IMR-90 (cell line): ENCODE measurements at regions not wholly inside any gene's neighbourhood (a gene's known extent, or its start where the extent isn't known, plus 50 kb on each side); places are given as distances from the start of the nearest gene placed in this dataset.

Source experiments
- ATAC-seq: fragments of 200-7000 bp; cut with Tn5 transposase; 2 replicates; pipeline ENCODE4 v1.9.1; 2020; ENCODE audit warnings: low read depth, mild to moderate bottlenecking, moderate library complexity
- BruUV-seq: library from RNA; stranded (reverse); fragments of 400-500 nt; replicated peaks from 2 replicates; lab custom pipeline; 2021; lab: Mats Ljungman, UMichigan
- CTCF ChIA-PET: fragments of 300-600 bp; formaldehyde crosslinking; extraction: SDS; loops from one replicate; lab custom pipeline; 2021; ENCODE audit warnings: antibody characterized with exemption; lab: Yijun Ruan, JAX
- POLR2A ChIA-PET: fragments of 300-600 bp; sonication (Branson Sonifier 250); formaldehyde crosslinking; loops from one replicate; lab custom pipeline; 2022; ENCODE audit warnings: antibody characterized with exemption; ENCODE audit not compliant: unreplicated experiment; lab: Charles Lee
- DNase-seq: peaks from one replicate; pipeline ENCODE4 v3.0.0; 2013
- H2AFZ ChIP-seq: replicated peaks from 2 replicates; pipeline ENCODE3; 2013; ENCODE audit warnings: low read length, mild to moderate bottlenecking; ENCODE audit not compliant: poor library complexity
- H2AK5ac ChIP-seq: 2 replicates; pipeline ENCODE4 v1.6.1; 2013; ENCODE audit warnings: low read depth, low read length, inconsistent platforms
- H2AK9ac ChIP-seq: replicated peaks from 2 replicates; pipeline ENCODE3; 2013; ENCODE audit warnings: mild to moderate bottlenecking, low read depth, low read length, moderate library complexity; ENCODE audit not compliant: poor library complexity
- H2BK120ac ChIP-seq: 2 replicates; pipeline ENCODE4 v1.6.1; 2013; ENCODE audit warnings: low read depth, low read length, inconsistent platforms
- H2BK15ac ChIP-seq: 3 replicates; pipeline ENCODE4 v1.6.1; 2013; ENCODE audit warnings: low read depth, low read length, inconsistent platforms
- H2BK20ac ChIP-seq: 2 replicates; pipeline ENCODE4 v1.6.1; 2013; ENCODE audit warnings: low read depth, mild to moderate bottlenecking, inconsistent platforms, low read length, moderate library complexity
- H2BK5ac ChIP-seq: 2 replicates; pipeline ENCODE4 v1.6.1; 2013; ENCODE audit warnings: mild to moderate bottlenecking, low read depth, low read length, inconsistent platforms; ENCODE audit not compliant: poor library complexity, severe bottlenecking
- H3K14ac ChIP-seq: replicated peaks from 2 replicates; pipeline ENCODE4 v1.6.1; 2013; ENCODE audit warnings: low read depth, low read length, inconsistent platforms
- H3K18ac ChIP-seq: 2 replicates; pipeline ENCODE4 v1.6.1; 2013; ENCODE audit warnings: low read depth, low read length, control low read depth
- H3K23ac ChIP-seq: 2 replicates; pipeline ENCODE4 v1.6.1; 2013; ENCODE audit warnings: low read depth, low read length, inconsistent platforms
- H3K27ac ChIP-seq: 2 replicates; pipeline ENCODE4 v1.5.1; 2013; ENCODE audit warnings: mild to moderate bottlenecking, control low read depth, low read length; ENCODE audit not compliant: insufficient read depth
- H3K27me3 ChIP-seq: 2 replicates; pipeline ENCODE4 v1.6.1; 2013; ENCODE audit warnings: low read length; ENCODE audit not compliant: control insufficient read depth, insufficient read depth
- H3K36me3 ChIP-seq: 2 replicates; pipeline ENCODE4 v1.6.1; 2013; ENCODE audit warnings: low read length, mixed read lengths; ENCODE audit not compliant: control insufficient read depth, insufficient read depth
- H3K4ac ChIP-seq: 2 replicates; pipeline ENCODE4 v1.6.1; 2013; ENCODE audit warnings: low read depth, low read length, inconsistent platforms
- H3K4me1 ChIP-seq: 2 replicates; pipeline ENCODE4 v1.6.1; 2013; ENCODE audit warnings: low read length, mixed read lengths; ENCODE audit not compliant: control insufficient read depth, insufficient read depth
- H3K4me2 ChIP-seq: 2 replicates; pipeline ENCODE4 v1.6.1; 2013; ENCODE audit warnings: low read depth, mild to moderate bottlenecking, control low read depth, low read length, moderate library complexity
- H3K4me3 ChIP-seq: 2 replicates; pipeline ENCODE4 v1.5.1; 2013; ENCODE audit warnings: low read depth, mild to moderate bottlenecking, control low read depth, low read length, moderate library complexity; ENCODE audit not compliant: insufficient read depth
- H3K56ac ChIP-seq: 2 replicates; pipeline ENCODE4 v1.6.1; 2013; ENCODE audit warnings: low read length, inconsistent platforms; ENCODE audit not compliant: insufficient read depth; ENCODE audit errors: extremely low read depth
- H3K79me1 ChIP-seq, 2 experiments: 2 replicates each; pipeline ENCODE4 v1.6.1; 2013; ENCODE audit warnings: low read length in 2 of 2, inconsistent platforms in 1 of 2, low read depth in 1 of 2
- H3K9ac ChIP-seq: 2 replicates; pipeline ENCODE4 v1.6.1; 2013; ENCODE audit warnings: low read depth, low read length, control low read depth
- H3K9me1 ChIP-seq: 2 replicates; pipeline ENCODE4 v1.6.1; 2013; ENCODE audit warnings: low read length, inconsistent platforms; ENCODE audit not compliant: insufficient read depth
- H3K9me3 ChIP-seq: 2 replicates; pipeline ENCODE4 v1.6.1; 2013; ENCODE audit warnings: low read length; ENCODE audit not compliant: control insufficient read depth, insufficient read depth
- H4K20me1 ChIP-seq: 2 replicates; pipeline ENCODE4 v1.6.1; 2013; ENCODE audit warnings: low read length, inconsistent platforms; ENCODE audit not compliant: insufficient read depth
- H4K5ac ChIP-seq: 2 replicates; pipeline ENCODE4 v1.6.1; 2013; ENCODE audit warnings: mild to moderate bottlenecking, low read depth, low read length, control low read depth
- H4K8ac ChIP-seq, 2 experiments: 2 replicates each; pipeline ENCODE4 v1.6.1; 2013; ENCODE audit warnings: low read depth in 2 of 2, low read length in 2 of 2, control low read depth in 1 of 2, inconsistent platforms in 1 of 2
- H4K91ac ChIP-seq: 2 replicates; pipeline ENCODE4 v1.6.1; 2013; ENCODE audit warnings: low read depth, low read length, inconsistent platforms; ENCODE audit not compliant: insufficient read depth
- ELK1 ChIP-seq: fragments of 150-350 bp; IDR thresholded peaks from 2 replicates; pipeline ENCODE4 v1.6.1; 2016; ENCODE audit warnings: low read depth, mild to moderate bottlenecking, low read length, moderate library complexity, borderline replicate concordance
- MAZ ChIP-seq: IDR thresholded peaks from 2 replicates; pipeline ENCODE4 v1.6.1; 2012; ENCODE audit warnings: low read depth, mild to moderate bottlenecking, low read length, improper control_type of control experiment, moderate library complexity, borderline replicate concordance
- MXI1 ChIP-seq: IDR thresholded peaks from 2 replicates; pipeline ENCODE4 v1.6.1; 2012; ENCODE audit warnings: low read depth, mild to moderate bottlenecking, low read length, moderate library complexity, borderline replicate concordance
- RAD21 ChIP-seq: IDR thresholded peaks from 2 replicates; pipeline ENCODE4 v1.6.1; 2012; ENCODE audit warnings: low read length, improper control_type of control experiment
- RCOR1 ChIP-seq: IDR thresholded peaks from 2 replicates; pipeline ENCODE4 v1.6.1; 2012; ENCODE audit warnings: mild to moderate bottlenecking, low read length, improper control_type of control experiment; ENCODE audit not compliant: insufficient replicate concordance
- SMC3 ChIP-seq: fragments of 150-350 bp; IDR thresholded peaks from 2 replicates; pipeline ENCODE4 v1.6.1; 2016; ENCODE audit warnings: low read depth, mild to moderate bottlenecking, antibody characterized with exemption, low read length, moderate library complexity
- USF2 ChIP-seq: fragments of 150-350 bp; IDR thresholded peaks from 2 replicates; pipeline ENCODE4 v1.6.1; 2017; ENCODE audit warnings: mild to moderate bottlenecking, antibody characterized with exemption, low read length, low read depth
- WGBS, 2 experiments: methylation state at CpG; one replicate each; pipeline versions ENCODE4 v1.1.5 to v1.1.7; 2013; ENCODE audit warnings: missing lambda C conversion rate in 2 of 2; ENCODE audit not compliant: insufficient read length in 1 of 2; ENCODE audit errors: extremely low coverage in 2 of 2; 5-methylcytosine and 5-hydroxymethylcytosine counted together
- dilution Hi-C: fragments of 300-500 bp; cut with HindIII; formaldehyde crosslinking; loops from one replicate; pipeline ENCODE4 v1.14.3; 2018; ENCODE audit warnings: low sequenced_read_pairs; ENCODE audit not compliant: unreplicated experiment
- in situ Hi-C: fragments of 300-500 bp; cut with MboI; formaldehyde crosslinking; loops from 3 replicates; pipeline ENCODE4 v1.14.3; 2019; ENCODE audit warnings: low sequenced_read_pairs, inconsistent platforms, mixed read lengths
- intact Hi-C: fragments of 100-400 bp; cut with micrococcal nuclease; formaldehyde crosslinking; loops from 2 replicates; pipeline ENCODE4 v1.10.0; 2022

- no TSS peak for BruUV-seq
- ChIA-PET CTCF (interaction anchor here (0.6 to 1.1 kb wide), 2 partner anchors 12 to 718 kb away, joined by 3 to 5 read pairs; no protein-coding TSS in a partner anchor), POLR2A (interaction anchor here (0.6 kb wide), 1 partner anchor 270 kb away, joined by 6 read pairs; no protein-coding TSS in a partner anchor)
- Histone ChIP-seq H3K4me1 (peaks cover 8% of the 10 kb centered on the region), H2AFZ (no peak overlapping the region), H3K14ac (no peak overlapping the region), H3K27me3 (no peaks in the 10 kb centered on the region), H3K4me2 (no peak overlapping the region), H2AK9ac (no peak overlapping the region), H3K79me1 (no peaks in the 10 kb centered on the region), H3K23ac (peak overlapping the region; percentile 18; the same call in 1 of the 2 replicates), H2AK5ac (no peak overlapping the region), H3K36me3 (no peaks in the 10 kb centered on the region), H3K9ac (no peak overlapping the region), H2BK5ac (no peak overlapping the region), H3K9me3 (no peaks in the 10 kb centered on the region), H4K20me1 (no peaks in the 10 kb centered on the region), H4K8ac (no peak overlapping the region; a peak in 1 of 4 replicates), H3K56ac (no peak overlapping the region), H3K27ac (peak overlapping the region; percentile 25; the same call in 1 of the 2 replicates), H3K9me1 (peaks cover under 1% of the 10 kb centered on the region; the same call in 1 of the 2 replicates), H3K4ac (no peak overlapping the region; the same call in 1 of the 2 replicates), H3K4me3 (no peak overlapping the region), H2BK120ac (peak overlapping the region; percentile 32; the same call in 1 of the 2 replicates), H2BK20ac (peak overlapping the region; percentile 56; the same call in 1 of the 2 replicates), H4K91ac (peak overlapping the region; percentile 48; the same call in 1 of the 2 replicates), H3K18ac (no peak overlapping the region), H4K5ac (no peak overlapping the region), H2BK15ac (no peak overlapping the region)
- TF ChIP-seq MXI1 (no peak), RCOR1 (no peak), MAZ (no peak), USF2 (no peak), ELK1 (no peak), RAD21 (no peak), SMC3 (no peak)
- in situ Hi-C loops (no loop called here), dilution Hi-C loops (no loop called here), intact Hi-C loops (loop anchor here (5.0 kb wide), 2 partner anchors 252 to 293 kb away; partner anchors contain the start of gene MAP3K1)
- no peak for DNase-seq
- ATAC-seq = no peak; the same call in 1 of the 2 replicates
- no CpG with 5 or more reads among the region's 3 CpGs for WGBS, 2 experiments
Observed at GRCh38 chr5:56565283-56565615, 250.1 kb upstream of the MAP3K1 start.
